ENCODE measurements at regions not wholly inside any gene's neighbourhood (a gene's known extent, or its start where the extent isn't known, plus 50 kb on each side); places are given as distances from the start of the nearest gene placed in this dataset.

GRCh38 chr1:229880271-229881170, 186.5 kb upstream of the GALNT2 start:
- no peaks in the 10 kb centered on the region for H3K36me3 Mint-ChIP-seq
- H3K4me1 Mint-ChIP-seq (ENCODE audit: unreplicated experiment), result peaks cover 12% of the 10 kb centered on the region
- TF ChIP-seq CTCF (conservative IDR thresholded peaks at IDR 0.05), result no peak
- H3K27ac Mint-ChIP-seq, result no peak overlapping the region
- peak; percentile 65 for DNase-seq (ENCODE audit: extremely low spot score, unreplicated experiment)
- H3K27me3 Mint-ChIP-seq, result peaks cover 46% of the 10 kb centered on the region
- no peaks in the 10 kb centered on the region for H3K9me3 Mint-ChIP-seq
- H3K4me3 Mint-ChIP-seq, result no peak overlapping the region

- Mint-ChIP-seq H3K9me3 (no peaks in the 10 kb centered on the region), H3K4me1 (ENCODE audit: unreplicated experiment) (peaks cover 12% of the 10 kb centered on the region), H3K4me3 (no peak overlapping the region), H3K27ac (no peak overlapping the region), H3K27me3 (peaks cover 42% of the 10 kb centered on the region), H3K36me3 (no peaks in the 10 kb centered on the region)
- TF ChIP-seq CTCF (conservative IDR thresholded peaks at IDR 0.05), result no peak
- peak; percentile 22 for DNase-seq (ENCODE audit: extremely low spot score, unreplicated experiment)
Measured at GRCh38 chr1:229882621-229883020, 184.4 kb upstream of the GALNT2 start.

- Mint-ChIP-seq H3K27me3 (peaks cover 35% of the 10 kb centered on the region), H3K36me3 (no peaks in the 10 kb centered on the region), H3K4me1 (ENCODE audit: unreplicated experiment) (peaks cover 12% of the 10 kb centered on the region), H3K4me3 (no peak overlapping the region), H3K9me3 (peaks cover 5% of the 10 kb centered on the region), H3K27ac (no peak overlapping the region)
- no peak for TF ChIP-seq CTCF (conservative IDR thresholded peaks at IDR 0.05)
- peak; percentile 49 for DNase-seq (ENCODE audit: extremely low spot score, unreplicated experiment)
Measured at GRCh38 chr1:229883504-229884200, 183.4 kb upstream of the GALNT2 start.

GRCh38 chr1:229884765-229885164, 182.3 kb upstream of the GALNT2 start:
- H3K9me3 Mint-ChIP-seq, result peaks cover 5% of the 10 kb centered on the region
- no peak overlapping the region for H3K27ac Mint-ChIP-seq
- H3K27me3 Mint-ChIP-seq, result peaks cover 35% of the 10 kb centered on the region
- H3K4me3 Mint-ChIP-seq, result no peak overlapping the region
- peak; percentile 18 for DNase-seq (ENCODE audit: extremely low spot score, unreplicated experiment)
- no peaks in the 10 kb centered on the region for H3K36me3 Mint-ChIP-seq
- H3K4me1 Mint-ChIP-seq (ENCODE audit: unreplicated experiment), result peaks cover 12% of the 10 kb centered on the region
- TF ChIP-seq CTCF (conservative IDR thresholded peaks at IDR 0.05), result no peak

GRCh38 chr1:229885568-229886495, 181.2 kb upstream of the GALNT2 start:
- H3K36me3 Mint-ChIP-seq, result no peaks in the 10 kb centered on the region
- peaks cover 28% of the 10 kb centered on the region for H3K27me3 Mint-ChIP-seq
- H3K9me3 Mint-ChIP-seq, result peaks cover 5% of the 10 kb centered on the region
- H3K4me1 Mint-ChIP-seq (ENCODE audit: unreplicated experiment), result peaks cover 12% of the 10 kb centered on the region
- H3K4me3 Mint-ChIP-seq, result no peak overlapping the region
- DNase-seq (ENCODE audit: extremely low spot score, unreplicated experiment), result peak; percentile 25
- TF ChIP-seq CTCF (conservative IDR thresholded peaks at IDR 0.05), result no peak
- H3K27ac Mint-ChIP-seq, result no peak overlapping the region

All from type B pancreatic cell (in vitro differentiated cells).